H1 (cell line): ENCODE measurements at regions not wholly inside any gene's neighbourhood (a gene's known extent, or its start where the extent isn't known, plus 50 kb on each side); places are given as distances from the start of the nearest gene placed in this dataset.

ENCODE experiments used
- ASH2L ChIP-seq: fragments of 200-600, 300-600 bp; sonication (generic); IDR thresholded peaks from one replicate; pipeline ENCODE4 v1.7.1; 2017; ENCODE audit warnings: low read length

- no peak for TF ChIP-seq ASH2L
Measured at GRCh38 chr2:19574778-19575260, 216.4 kb upstream of the OSR1 start (continued).
